ENCODE measurements at regions not wholly inside any gene's neighbourhood (a gene's known extent, or its start where the extent isn't known, plus 50 kb on each side); places are given as distances from the start of the nearest gene placed in this dataset.

DNA sequence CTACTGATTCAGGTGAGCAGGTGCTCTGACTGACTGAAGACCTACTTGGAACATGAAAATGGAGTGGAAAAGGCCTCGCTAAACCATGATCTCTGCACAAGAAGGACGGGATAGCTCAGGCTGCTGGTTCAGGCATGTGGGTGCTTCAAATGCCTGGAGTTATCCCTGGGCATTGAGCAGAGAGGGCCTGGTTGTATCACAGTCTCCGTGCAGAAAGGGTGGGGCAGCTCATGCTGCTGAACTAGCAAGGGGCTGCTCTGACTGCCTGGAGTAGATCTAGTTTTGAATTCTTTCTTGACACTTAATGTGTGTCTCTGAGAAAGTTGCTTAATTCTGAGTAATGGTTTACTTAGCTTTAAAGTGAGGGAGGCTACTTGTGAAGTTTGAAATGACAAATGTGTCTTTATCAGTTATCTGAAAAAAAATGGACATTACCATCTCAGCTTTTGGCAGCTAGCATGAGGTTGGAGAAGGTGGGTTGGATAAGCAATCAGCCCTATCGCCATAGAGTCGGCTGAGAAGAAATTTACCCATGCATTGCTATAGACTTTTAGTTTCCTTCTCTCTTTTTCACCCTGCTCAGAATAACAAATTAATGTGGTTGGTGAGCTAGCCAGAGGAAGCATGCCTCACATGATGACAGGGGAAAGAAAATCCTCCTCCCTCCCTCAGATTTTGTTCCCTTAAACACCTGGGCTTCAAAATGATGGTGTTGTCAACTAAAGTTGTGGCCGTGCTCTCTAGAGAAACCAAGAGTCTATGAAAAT lies 832.4 kb downstream of the STIM2 start:
- TF ChIP-seq GATA3 (IDR thresholded peaks at IDR 0.05; ENCODE audit: low read depth, low read length) (no peak), GATA2 (IDR thresholded peaks at IDR 0.05; ENCODE audit: low read depth, low read length) (no peak)

All from SH-SY5Y (cell line).